H4 (cell line): ENCODE measurements at regions not wholly inside any gene's neighbourhood (a gene's known extent, or its start where the extent isn't known, plus 50 kb on each side); places are given as distances from the start of the nearest gene placed in this dataset.
"Not testable (repeated sequence)": the region's sequence is repeated elsewhere in the genome, so short reads cannot be mapped to it uniquely, and the experiment has no call there.

ENCODE experiments used
- DNase-seq: peaks from one replicate; pipeline ENCODE4 v3.0.0-alpha.2; 2015; ENCODE audit warnings: low spot score

- DNase-seq = no peak
These were observed 197.1 kb downstream of the BCL11A start for GRCh38 chr2:60356346-60356745.

- no peak for DNase-seq
These were observed 197.6 kb downstream of the BCL11A start for GRCh38 chr2:60355849-60356261.

GRCh38 chr2:60354713-60355112, 198.7 kb downstream of the BCL11A start:
- DNase-seq = no peak

- no peak for DNase-seq
These were observed 199.6 kb downstream of the BCL11A start for GRCh38 chr2:60353863-60354262.

- DNase-seq = no peak
These were observed 200.1 kb downstream of the BCL11A start for GRCh38 chr2:60353406-60353800.

- no peak for DNase-seq
These were observed 200.7 kb downstream of the BCL11A start for GRCh38 chr2:60352491-60353405.

- no peak for DNase-seq
These were observed 201.7 kb downstream of the BCL11A start for GRCh38 chr2:60351802-60352201.

- no peak for DNase-seq
These were observed 202.1 kb downstream of the BCL11A start for GRCh38 chr2:60351321-60351720.

GRCh38 chr2:60350791-60351190, 202.7 kb downstream of the BCL11A start:
- DNase-seq = no peak

GRCh38 chr2:60347781-60348180, 205.7 kb downstream of the BCL11A start:
- DNase-seq = no peak

GRCh38 chr2:60342491-60342890, 211.0 kb downstream of the BCL11A start:
- not testable (repeated sequence) for DNase-seq

- no peak for DNase-seq
These were observed 212.3 kb downstream of the BCL11A start for GRCh38 chr2:60341151-60341550.

- no peak for DNase-seq
These were observed 214.2 kb downstream of the BCL11A start for GRCh38 chr2:60339286-60339685.

- DNase-seq = no peak
These were observed 216.3 kb downstream of the BCL11A start for GRCh38 chr2:60337142-60337497.

- DNase-seq = no peak
These were observed 216.9 kb downstream of the BCL11A start for GRCh38 chr2:60336442-60337141.

- DNase-seq = no peak
These were observed 217.8 kb downstream of the BCL11A start for GRCh38 chr2:60335533-60336237.

- no peak for DNase-seq
These were observed 218.8 kb downstream of the BCL11A start for GRCh38 chr2:60334610-60335009.

- DNase-seq = no peak
These were observed 220.2 kb downstream of the BCL11A start for GRCh38 chr2:60333264-60333663.

- peak; percentile 35 for DNase-seq
These were observed 222.2 kb downstream of the BCL11A start for GRCh38 chr2:60331115-60331809.

GRCh38 chr2:60329225-60329624, 224.2 kb downstream of the BCL11A start:
- DNase-seq = no peak

- no peak for DNase-seq
These were observed 228.9 kb downstream of the BCL11A start for GRCh38 chr2:60324536-60324935.

GRCh38 chr2:60321816-60322215, 231.6 kb downstream of the BCL11A start:
- DNase-seq = no peak
